ENCODE measurements at regions not wholly inside any gene's neighbourhood (a gene's known extent, or its start where the extent isn't known, plus 50 kb on each side); places are given as distances from the start of the nearest gene placed in this dataset.

DNA sequence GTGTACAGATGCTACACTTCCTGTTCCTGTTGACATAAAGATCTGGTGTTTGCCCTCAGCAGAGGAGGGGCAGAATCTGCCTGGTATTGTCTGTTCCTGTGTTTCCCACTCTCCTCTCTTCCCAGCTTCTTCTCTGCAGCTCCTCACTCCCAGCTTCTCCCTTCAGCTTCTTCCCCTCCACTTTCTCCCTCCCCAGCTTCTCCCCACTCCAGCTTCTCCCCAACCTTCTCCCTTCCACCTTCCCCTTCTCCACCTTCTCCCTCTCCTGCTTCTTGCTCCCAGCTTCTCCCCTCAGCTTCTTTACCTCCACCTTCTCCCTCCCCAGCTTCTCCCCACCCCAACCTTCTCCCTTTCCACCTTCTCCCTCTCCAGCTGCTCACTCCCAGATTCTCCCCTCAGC is 148.9 kb upstream of the IRX2 start:
- TF ChIP-seq, protein P1, sequence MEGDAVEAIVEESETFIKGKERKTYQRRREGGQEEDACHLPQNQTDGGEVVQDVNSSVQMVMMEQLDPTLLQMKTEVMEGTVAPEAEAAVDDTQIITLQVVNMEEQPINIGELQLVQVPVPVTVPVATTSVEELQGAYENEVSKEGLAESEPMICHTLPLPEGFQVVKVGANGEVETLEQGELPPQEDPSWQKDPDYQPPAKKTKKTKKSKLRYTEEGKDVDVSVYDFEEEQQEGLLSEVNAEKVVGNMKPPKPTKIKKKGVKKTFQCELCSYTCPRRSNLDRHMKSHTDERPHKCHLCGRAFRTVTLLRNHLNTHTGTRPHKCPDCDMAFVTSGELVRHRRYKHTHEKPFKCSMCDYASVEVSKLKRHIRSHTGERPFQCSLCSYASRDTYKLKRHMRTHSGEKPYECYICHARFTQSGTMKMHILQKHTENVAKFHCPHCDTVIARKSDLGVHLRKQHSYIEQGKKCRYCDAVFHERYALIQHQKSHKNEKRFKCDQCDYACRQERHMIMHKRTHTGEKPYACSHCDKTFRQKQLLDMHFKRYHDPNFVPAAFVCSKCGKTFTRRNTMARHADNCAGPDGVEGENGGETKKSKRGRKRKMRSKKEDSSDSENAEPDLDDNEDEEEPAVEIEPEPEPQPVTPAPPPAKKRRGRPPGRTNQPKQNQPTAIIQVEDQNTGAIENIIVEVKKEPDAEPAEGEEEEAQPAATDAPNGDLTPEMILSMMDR (IDR thresholded peaks at IDR 0.05; ENCODE audit: low read depth, low read length): no peak
- no peak overlapping the region for H3K4me3 ChIP-seq (ENCODE audit: low read depth, low read length)
- DNase-seq (ENCODE audit: low read depth, low spot score): no peak
- in situ Hi-C loops (cut with HindIII; ENCODE audit: low sequenced_read_pairs): no loop called here

DNA sequence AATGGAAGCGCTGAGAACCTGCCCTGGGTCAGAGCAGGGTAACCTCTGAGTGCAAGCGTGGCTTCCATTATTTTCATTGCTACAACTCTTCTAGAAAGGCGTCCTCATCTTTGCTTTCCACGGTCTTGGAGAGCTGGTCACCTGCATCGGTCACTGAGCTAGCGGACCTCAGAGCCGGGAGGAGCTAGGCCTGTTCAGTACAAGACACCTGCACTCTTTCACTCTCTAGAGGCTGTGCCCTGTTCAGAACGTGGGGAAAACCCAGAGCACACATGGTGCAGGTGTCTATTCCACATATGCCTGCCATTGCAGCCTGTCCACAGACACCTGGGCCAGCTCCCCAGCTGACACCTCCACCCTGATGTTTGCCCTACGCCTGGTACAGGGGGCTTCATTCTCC is 147.8 kb upstream of the IRX2 start:
- in situ Hi-C loops (cut with HindIII; ENCODE audit: low sequenced_read_pairs): no loop called here
- TF ChIP-seq, protein P1 (IDR thresholded peaks at IDR 0.05; ENCODE audit: low read depth, low read length): no peak
- DNase-seq (ENCODE audit: low read depth, low spot score): no peak
- H3K4me3 ChIP-seq (ENCODE audit: low read depth, low read length): no peak overlapping the region

- in situ Hi-C loops (cut with HindIII; ENCODE audit: low sequenced_read_pairs): no loop called here
Observed at GRCh38 chr5:2898661-2899060, 147.2 kb upstream of the IRX2 start.

GRCh38 chr5:2897276-2897961 is 145.9 kb upstream of the IRX2 start:
- H3K4me3 ChIP-seq (ENCODE audit: low read depth, low read length): no peak overlapping the region
- in situ Hi-C loops (cut with HindIII; ENCODE audit: low sequenced_read_pairs): no loop called here
- TF ChIP-seq, protein P1 (IDR thresholded peaks at IDR 0.05; ENCODE audit: low read depth, low read length): no peak
- DNase-seq (ENCODE audit: low read depth, low spot score): no peak

More at GRCh38 chr5:2898661-2899060, 147.2 kb upstream of the IRX2 start:
- TF ChIP-seq, protein P1 (IDR thresholded peaks at IDR 0.05; ENCODE audit: low read depth, low read length): no peak
- H3K4me3 ChIP-seq (ENCODE audit: low read depth, low read length): no peak overlapping the region
- no peak for DNase-seq (ENCODE audit: low read depth, low spot score)

GRCh38 chr5:2896371-2897275 is 145.1 kb upstream of the IRX2 start:
- in situ Hi-C loops (cut with HindIII; ENCODE audit: low sequenced_read_pairs): no loop called here
- TF ChIP-seq, protein P1 (IDR thresholded peaks at IDR 0.05; ENCODE audit: low read depth, low read length): no peak
- no peak for DNase-seq (ENCODE audit: low read depth, low spot score)
- no peak overlapping the region for H3K4me3 ChIP-seq (ENCODE audit: low read depth, low read length)

DNA sequence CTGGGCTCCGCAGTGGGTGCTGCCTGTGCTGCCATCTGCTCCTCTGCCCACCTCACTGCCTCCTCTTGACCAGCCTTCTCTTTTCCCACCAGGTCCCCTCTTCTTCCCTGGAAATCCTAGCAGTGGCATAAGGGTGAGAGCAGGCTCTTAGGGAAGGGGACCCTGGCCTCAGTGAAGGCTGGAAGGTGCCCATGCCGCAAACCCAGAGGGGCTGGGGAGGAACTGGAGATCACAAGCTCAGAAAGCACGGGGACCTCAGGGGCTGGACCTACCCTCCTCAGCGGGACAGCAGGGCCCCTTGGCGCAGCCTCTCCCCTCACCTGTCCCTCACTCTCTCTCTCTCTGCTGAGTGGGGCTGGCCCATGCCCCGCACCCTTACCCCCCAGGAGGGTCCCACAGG is 144.4 kb upstream of the IRX2 start:
- in situ Hi-C loops (cut with HindIII; ENCODE audit: low sequenced_read_pairs): no loop called here
- no peak overlapping the region for H3K4me3 ChIP-seq (ENCODE audit: low read depth, low read length)
- TF ChIP-seq, protein P1 (IDR thresholded peaks at IDR 0.05; ENCODE audit: low read depth, low read length): no peak
- no peak for DNase-seq (ENCODE audit: low read depth, low spot score)

Measured in astrocyte of the spinal cord (primary cell).